NB4 (cell line): ENCODE measurements at regions not wholly inside any gene's neighbourhood (a gene's known extent, or its start where the extent isn't known, plus 50 kb on each side); places are given as distances from the start of the nearest gene placed in this dataset.

Source experiments
- DNase-seq: peaks from one replicate; pipeline ENCODE4 v3.0.0; 2010; ENCODE audit warnings: low read depth
- H3K4me3 ChIP-seq: one replicate; pipeline ENCODE4 v1.5.1; 2011; ENCODE audit warnings: mild to moderate bottlenecking, low read depth, low read length, moderate library complexity
- CTCF ChIP-seq: IDR thresholded peaks from one replicate; pipeline ENCODE4 v1.5.1; 2012; ENCODE audit warnings: low read depth, low read length
- MYC ChIP-seq: IDR thresholded peaks from 2 replicates; pipeline ENCODE4 v1.6.1; 2011; ENCODE audit warnings: low read depth, low read length
- POLR2A ChIP-seq: IDR thresholded peaks from 2 replicates; pipeline ENCODE4 v1.6.1; 2011; ENCODE audit warnings: mild to moderate bottlenecking; ENCODE audit not compliant: insufficient read length; ENCODE audit errors: extremely low read depth
- TF ChIP-seq, protein P1 (sequence below): IDR thresholded peaks from 2 replicates; pipeline ENCODE4 v1.6.1; 2011; ENCODE audit warnings: low read depth, low read length

DNA sequence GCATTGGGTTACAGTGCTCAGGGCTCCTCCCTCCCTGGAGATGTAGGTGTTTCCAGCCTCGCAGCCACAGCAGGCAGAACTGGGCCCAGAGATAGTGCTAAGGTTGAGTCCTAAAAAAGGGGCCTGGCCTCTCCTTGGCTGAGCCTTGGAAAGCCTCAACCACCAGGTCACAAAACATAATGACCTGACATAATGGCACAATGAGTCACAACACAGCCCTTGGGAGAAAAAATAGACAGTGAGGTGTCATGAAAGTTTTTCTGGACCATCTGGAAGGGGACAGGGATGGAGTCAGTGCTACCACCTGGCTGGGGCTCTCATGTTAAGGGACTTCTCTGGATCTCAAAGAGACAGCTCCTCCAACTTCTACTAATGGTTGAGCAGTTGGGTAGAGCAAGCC is 92.4 kb upstream of the LCLAT1 start:
- no peak for DNase-seq
- TF ChIP-seq CTCF (no peak), POLR2A (no peak), MYC (no peak)
- TF ChIP-seq, protein P1, sequence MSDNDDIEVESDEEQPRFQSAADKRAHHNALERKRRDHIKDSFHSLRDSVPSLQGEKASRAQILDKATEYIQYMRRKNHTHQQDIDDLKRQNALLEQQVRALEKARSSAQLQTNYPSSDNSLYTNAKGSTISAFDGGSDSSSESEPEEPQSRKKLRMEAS = no peak
- no peak overlapping the region for H3K4me3 ChIP-seq

- DNase-seq = no peak
- H3K4me3 ChIP-seq = no peak overlapping the region
- no peak for TF ChIP-seq MYC
- TF ChIP-seq, protein P1 = no peak
- no peak for TF ChIP-seq CTCF
- no peak for TF ChIP-seq POLR2A
These were observed 91.7 kb upstream of the LCLAT1 start for GRCh38 chr2:30355306-30355705.

DNA sequence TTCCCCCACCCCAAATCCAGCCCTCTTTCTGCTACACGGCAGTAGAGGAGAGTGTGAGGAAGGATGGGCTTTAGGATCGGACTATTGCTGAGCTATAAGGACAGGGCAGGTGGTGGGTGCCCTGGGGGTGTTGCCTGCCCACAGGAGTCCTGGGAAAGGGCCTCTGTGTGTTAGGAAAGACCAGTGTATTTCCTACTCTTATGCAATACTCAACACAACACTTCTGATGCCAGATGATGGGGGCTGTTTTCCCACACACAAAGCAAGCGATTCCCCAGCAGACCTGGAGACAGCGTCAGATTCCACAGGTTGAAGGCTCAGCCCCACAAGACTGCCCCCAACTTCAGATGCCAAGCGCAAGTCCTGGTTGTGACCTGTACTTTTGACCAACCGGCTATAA is 91.0 kb upstream of the LCLAT1 start:
- TF ChIP-seq CTCF = no peak
- TF ChIP-seq POLR2A = no peak
- TF ChIP-seq, protein P1 = no peak
- TF ChIP-seq MYC = no peak
- no peak overlapping the region for H3K4me3 ChIP-seq
- no peak for DNase-seq

GRCh38 chr2:30356776-30357175 is 90.3 kb upstream of the LCLAT1 start:
- no peak overlapping the region for H3K4me3 ChIP-seq
- no peak for DNase-seq
- TF ChIP-seq CTCF = no peak
- TF ChIP-seq POLR2A = no peak
- TF ChIP-seq, protein P1 = no peak
- TF ChIP-seq MYC = no peak

GRCh38 chr2:30358351-30358750 is 88.7 kb upstream of the LCLAT1 start:
- no peak overlapping the region for H3K4me3 ChIP-seq
- TF ChIP-seq POLR2A (no peak), CTCF (no peak), MYC (no peak)
- TF ChIP-seq, protein P1 = no peak
- no peak for DNase-seq

- no peak overlapping the region for H3K4me3 ChIP-seq
- TF ChIP-seq, protein P1 = no peak
- TF ChIP-seq CTCF = no peak
- no peak for TF ChIP-seq POLR2A
- no peak for TF ChIP-seq MYC
- DNase-seq = no peak
These were observed 88.2 kb upstream of the LCLAT1 start for GRCh38 chr2:30358842-30359241.
